Left lung (tissue), 4 donors: ENCODE measurements at regions not wholly inside any gene's neighbourhood (a gene's known extent, or its start where the extent isn't known, plus 50 kb on each side); places are given as distances from the start of the nearest gene placed in this dataset.

Source experiments
- ATAC-seq: fragments of 200-7000 bp; cut with Tn5 transposase; one replicate; pipeline ENCODE4 v1.9.1; 2020; ENCODE audit warnings: moderate library complexity
- DNase-seq, 4 donors: peaks; one replicate each; pipeline ENCODE4 v3.0.0-alpha.2; 2013 to 2020
- H3K27ac ChIP-seq, 2 donors: fragments of 200-600 bp; sonication (generic) in 1 of 2; one replicate each; pipeline versions ENCODE4 v1.5.0 to v1.8.0; 2020 to 2021
- H3K27me3 ChIP-seq, 2 donors: fragments of 200-600 bp; sonication (generic) in 1 of 2; one replicate each; pipeline versions ENCODE4 v1.5.0 to v1.8.0; 2020 to 2021
- H3K36me3 ChIP-seq, 2 donors: fragments of 200-600 bp; sonication (generic) in 1 of 2; one replicate each; pipeline versions ENCODE4 v1.5.0 to v1.8.0; 2020 to 2021
- H3K4me1 ChIP-seq, 2 donors: fragments of 200-600 bp; one replicate each; pipeline ENCODE4 v1.8.0; 2021
- H3K4me3 ChIP-seq, 2 donors: fragments of 200-600 bp; sonication (generic) in 1 of 2; one replicate each; pipeline versions ENCODE4 v1.5.0 to v1.8.0; 2020 to 2021; ENCODE audit warnings: mild to moderate bottlenecking in 1 of 2
- H3K9me3 ChIP-seq, 2 donors: fragments of 200-600 bp; sonication (generic) in 1 of 2; one replicate each; pipeline versions ENCODE4 v1.5.0 to v1.8.0; 2020 to 2021
- intact Hi-C, 2 donors: fragments of 100-400 bp; cut with DNase I; formaldehyde crosslinking; loops; one replicate each; pipeline versions ENCODE4 v1.11.2 to v1.14.2; 2022
- TF ChIP-seq, protein P1 (sequence below), 2 donors: fragments of 200-600 bp; sonication (generic) in 1 of 2; IDR thresholded peaks; one replicate each; pipeline versions ENCODE4 v1.5.0 to v1.8.0; 2021; ENCODE audit warnings: antibody characterized with exemption in 2 of 2
- donor health status: DM: no; HTN: yes; CAD: no.
- donor health status: DM: no; HTN: no; CAD: no.

DNA sequence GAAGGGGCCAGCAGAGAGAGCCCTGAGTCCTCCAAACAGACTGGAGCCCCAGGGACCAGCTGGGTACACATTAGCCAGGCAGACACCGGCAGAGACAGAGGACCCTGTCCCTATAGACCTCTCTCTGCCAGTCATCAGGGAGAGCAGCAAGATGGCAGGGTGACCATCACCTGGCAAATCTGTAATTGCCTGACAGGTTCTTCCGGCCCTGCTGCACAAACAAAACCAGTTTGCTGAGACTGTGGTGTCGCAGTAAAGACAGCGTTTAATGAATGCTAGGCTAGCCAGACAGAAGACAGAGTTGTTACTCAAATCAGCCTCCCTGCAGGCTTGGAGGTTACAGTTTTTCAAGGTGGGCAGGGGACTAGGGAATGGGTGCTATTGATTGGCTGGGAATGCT is 618.9 kb downstream of the NPHP4 start:
- no peaks in the 10 kb centered on the region for H3K4me1 ChIP-seq
- ATAC-seq (no peak), DNase-seq (no peak)
- H3K36me3 ChIP-seq = no peaks in the 10 kb centered on the region
- no peak overlapping the region for H3K4me3 ChIP-seq
- peaks cover 0 to 37% of the 10 kb centered on the region in 2 donors for H3K27me3 ChIP-seq
- TF ChIP-seq, protein P1, sequence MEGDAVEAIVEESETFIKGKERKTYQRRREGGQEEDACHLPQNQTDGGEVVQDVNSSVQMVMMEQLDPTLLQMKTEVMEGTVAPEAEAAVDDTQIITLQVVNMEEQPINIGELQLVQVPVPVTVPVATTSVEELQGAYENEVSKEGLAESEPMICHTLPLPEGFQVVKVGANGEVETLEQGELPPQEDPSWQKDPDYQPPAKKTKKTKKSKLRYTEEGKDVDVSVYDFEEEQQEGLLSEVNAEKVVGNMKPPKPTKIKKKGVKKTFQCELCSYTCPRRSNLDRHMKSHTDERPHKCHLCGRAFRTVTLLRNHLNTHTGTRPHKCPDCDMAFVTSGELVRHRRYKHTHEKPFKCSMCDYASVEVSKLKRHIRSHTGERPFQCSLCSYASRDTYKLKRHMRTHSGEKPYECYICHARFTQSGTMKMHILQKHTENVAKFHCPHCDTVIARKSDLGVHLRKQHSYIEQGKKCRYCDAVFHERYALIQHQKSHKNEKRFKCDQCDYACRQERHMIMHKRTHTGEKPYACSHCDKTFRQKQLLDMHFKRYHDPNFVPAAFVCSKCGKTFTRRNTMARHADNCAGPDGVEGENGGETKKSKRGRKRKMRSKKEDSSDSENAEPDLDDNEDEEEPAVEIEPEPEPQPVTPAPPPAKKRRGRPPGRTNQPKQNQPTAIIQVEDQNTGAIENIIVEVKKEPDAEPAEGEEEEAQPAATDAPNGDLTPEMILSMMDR (IDR thresholded peaks at IDR 0.05) = no peak
- no peak overlapping the region for H3K27ac ChIP-seq
- peaks cover 0 to 11% of the 10 kb centered on the region in 2 donors for H3K9me3 ChIP-seq
- intact Hi-C loops = no loop called here

DNA sequence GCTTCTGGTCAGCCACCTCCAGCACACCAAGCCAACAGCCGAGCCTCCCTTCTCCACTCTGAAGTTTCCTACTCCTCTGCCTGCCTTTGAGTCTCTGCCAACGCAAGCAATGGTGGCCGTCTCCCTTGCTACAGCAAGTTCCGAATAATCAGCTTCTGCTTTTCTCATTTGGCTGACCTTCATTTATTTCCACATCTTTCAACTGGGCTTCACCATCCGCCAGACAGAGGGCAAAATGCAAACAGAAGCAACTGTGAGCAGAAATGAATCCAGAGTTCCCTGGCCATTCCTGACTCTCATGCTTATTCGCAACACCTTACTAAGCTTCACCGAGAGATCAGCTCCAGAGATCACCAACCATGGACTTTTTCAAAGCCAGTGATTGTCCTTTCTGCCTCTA is 621.0 kb downstream of the NPHP4 start:
- intact Hi-C loops = no loop called here
- ATAC-seq = no peak

DNA sequence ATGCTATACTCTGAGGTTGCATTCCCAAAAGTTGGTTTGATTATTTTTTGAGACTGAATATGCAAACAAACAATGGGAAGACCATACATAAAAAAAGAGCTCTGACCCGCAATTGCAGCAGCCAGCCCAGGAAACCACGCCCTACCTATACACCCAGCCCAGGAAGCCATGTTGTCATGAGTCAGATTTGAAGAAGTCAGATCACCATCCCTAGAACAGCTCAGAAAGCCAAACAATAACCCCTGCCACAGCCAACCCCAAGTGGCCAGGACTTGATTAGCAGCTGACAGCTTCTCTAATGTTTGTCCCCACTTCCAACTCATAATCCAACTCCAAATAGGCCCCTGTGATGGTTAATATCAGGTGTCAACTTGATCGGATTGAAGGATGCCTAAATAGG is 621.9 kb downstream of the NPHP4 start:
- H3K27ac ChIP-seq = no peak overlapping the region
- TF ChIP-seq, protein P1 (IDR thresholded peaks at IDR 0.05) = no peak
- peaks cover 0 to 11% of the 10 kb centered on the region in 2 donors for H3K9me3 ChIP-seq
- H3K4me3 ChIP-seq = no peak overlapping the region
- H3K36me3 ChIP-seq = no peaks in the 10 kb centered on the region
- no peak for DNase-seq
- no peaks in the 10 kb centered on the region for H3K4me1 ChIP-seq
- no peak for ATAC-seq
- intact Hi-C loops = no loop called here
- peaks cover 0 to 40% of the 10 kb centered on the region in 2 donors for H3K27me3 ChIP-seq

More for the DNA sequence above, 621.0 kb downstream of the NPHP4 start:
- no peaks in the 10 kb centered on the region for H3K4me1 ChIP-seq
- H3K36me3 ChIP-seq = no peaks in the 10 kb centered on the region
- peaks cover 0 to 40% of the 10 kb centered on the region in 2 donors for H3K27me3 ChIP-seq
- H3K9me3 ChIP-seq = peaks cover 0 to 11% of the 10 kb centered on the region in 2 donors
- no peak for DNase-seq
- H3K27ac ChIP-seq = no peak overlapping the region
- TF ChIP-seq, protein P1 (IDR thresholded peaks at IDR 0.05) = no peak
- H3K4me3 ChIP-seq = no peak overlapping the region

DNA sequence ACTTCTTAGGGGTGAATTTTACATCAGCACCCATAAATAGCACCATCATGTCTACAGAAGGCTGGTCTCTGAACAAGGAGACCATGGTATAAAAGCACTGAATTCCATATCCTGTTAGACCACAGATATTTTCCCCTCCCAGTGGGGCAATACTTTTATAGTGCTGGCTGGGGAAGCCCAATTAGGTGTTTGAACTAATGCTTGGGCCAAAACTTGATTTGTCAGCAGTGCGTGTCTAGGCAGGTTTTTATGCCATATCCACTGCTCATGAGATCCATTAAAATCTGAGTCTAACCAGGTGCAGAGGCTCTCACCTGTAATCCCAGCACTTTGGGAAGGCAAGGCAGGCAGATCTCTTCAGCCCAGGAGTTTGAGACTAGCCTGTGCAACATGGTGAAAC is 623.0 kb downstream of the NPHP4 start:
- H3K9me3 ChIP-seq = peaks cover 0 to 11% of the 10 kb centered on the region in 2 donors
- no peaks in the 10 kb centered on the region for H3K4me1 ChIP-seq
- H3K27me3 ChIP-seq = peaks cover 0 to 40% of the 10 kb centered on the region in 2 donors
- TF ChIP-seq, protein P1 (IDR thresholded peaks at IDR 0.05) = no peak
- no peak overlapping the region for H3K4me3 ChIP-seq
- ATAC-seq (no peak), DNase-seq (no peak)
- no peaks in the 10 kb centered on the region for H3K36me3 ChIP-seq
- H3K27ac ChIP-seq = no peak overlapping the region
- intact Hi-C loops = no loop called here

DNA sequence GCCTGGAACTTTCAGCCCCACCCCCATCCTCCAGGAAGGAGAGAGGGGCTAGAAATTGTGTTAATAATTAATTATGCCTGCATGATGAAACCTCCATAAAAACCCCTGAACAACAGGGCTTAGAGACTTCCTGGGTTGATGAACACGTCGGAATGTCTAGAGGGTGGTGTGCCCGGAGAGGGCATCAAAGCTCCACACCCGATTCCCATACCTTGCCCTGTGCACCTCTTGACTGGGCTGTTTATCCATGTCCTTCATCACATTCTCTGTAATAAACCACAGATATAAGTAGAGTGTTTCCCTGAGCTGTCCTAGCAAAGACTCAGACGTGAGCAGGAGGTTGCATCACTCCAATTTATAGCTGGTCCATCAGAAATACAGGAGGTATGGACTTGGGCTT is 624.0 kb downstream of the NPHP4 start:
- Histone ChIP-seq H3K27ac (no peak overlapping the region), H3K36me3 (no peaks in the 10 kb centered on the region), H3K4me1 (no peaks in the 10 kb centered on the region), H3K4me3 (no peak overlapping the region), H3K27me3 (peaks cover 0 to 42% of the 10 kb centered on the region in 2 donors), H3K9me3 (peaks cover 0 to 4% of the 10 kb centered on the region in 2 donors)
- ATAC-seq (no peak), DNase-seq (no peak)
- TF ChIP-seq, protein P1 (IDR thresholded peaks at IDR 0.05) = no peak
- intact Hi-C loops = no loop called here
